GM10266 (cell line): ENCODE measurements at regions not wholly inside any gene's neighbourhood (a gene's known extent, or its start where the extent isn't known, plus 50 kb on each side); places are given as distances from the start of the nearest gene placed in this dataset.
A peak's percentile ranks its signal among the peaks of the same experiment; 100 is the strongest.

Source experiments
- DNase-seq: peaks from one replicate; pipeline ENCODE4 v3.0.0; 2012; ENCODE audit errors: extremely low spot score
- CTCF ChIP-seq: IDR thresholded peaks from 2 replicates; pipeline ENCODE4 v1.5.1; 2012; ENCODE audit warnings: mild to moderate bottlenecking, low read depth; ENCODE audit not compliant: control insufficient read depth, insufficient read depth; ENCODE audit errors: missing control alignments

- no peak for TF ChIP-seq CTCF
- no peak for DNase-seq
Observed at GRCh38 chr20:60258255-60258863, 300.1 kb downstream of the CDH26 start.

GRCh38 chr20:60261333-60261732 lies 303.1 kb downstream of the CDH26 start:
- no peak for TF ChIP-seq CTCF
- no peak for DNase-seq

- TF ChIP-seq CTCF = peak; percentile 71
Observed at GRCh38 chr20:60262967-60263603, 304.9 kb downstream of the CDH26 start.

GRCh38 chr20:60263725-60264709 lies 305.8 kb downstream of the CDH26 start:
- DNase-seq = no peak
- no peak for TF ChIP-seq CTCF

More at GRCh38 chr20:60262967-60263603, 304.9 kb downstream of the CDH26 start:
- peak; percentile 34 for DNase-seq

- no peak for TF ChIP-seq CTCF
- no peak for DNase-seq
Observed at GRCh38 chr20:60266177-60266823, 308.1 kb downstream of the CDH26 start.

GRCh38 chr20:60268491-60268890 lies 310.3 kb downstream of the CDH26 start:
- no peak for DNase-seq
- TF ChIP-seq CTCF = no peak
